Lower leg skin (tissue), 4 donors: ENCODE measurements at regions not wholly inside any gene's neighbourhood (a gene's known extent, or its start where the extent isn't known, plus 50 kb on each side); places are given as distances from the start of the nearest gene placed in this dataset.

Experiments
- DNase-seq, 2 donors: peaks; one replicate each; pipeline ENCODE4 v3.0.0-alpha.2; 2019; ENCODE audit warnings: low spot score in 2 of 2
- H3K4me3 ChIP-seq: fragments of 200-600 bp; sonication (generic); 2 replicates; pipeline ENCODE4 v1.5.1; 2017; ENCODE audit warnings: mild to moderate bottlenecking, low read depth; ENCODE audit not compliant: poor library complexity, severe bottlenecking
- CTCF ChIP-seq, 3 donors: fragments of 450-650 bp; IDR thresholded peaks; one replicate each; pipeline ENCODE4 v1.5.1; 2016; ENCODE audit warnings: antibody characterized with exemption in 3 of 3, mild to moderate bottlenecking in 3 of 3, moderate library complexity in 2 of 3
- POLR2A ChIP-seq, 2 donors: fragments of 450-650 bp; IDR thresholded peaks; one replicate each; pipeline ENCODE4 v1.6.1; 2016 to 2017; ENCODE audit warnings: antibody characterized with exemption in 2 of 2, mild to moderate bottlenecking in 1 of 2, moderate library complexity in 1 of 2
- WGBS, 2 donors: methylation state at CpG; one replicate each; pipeline ENCODE4 v1.1.5; 2018; 5-methylcytosine and 5-hydroxymethylcytosine counted together
- intact Hi-C: fragments of 100-400 bp; cut with DNase I; formaldehyde crosslinking; loops from one replicate; pipeline ENCODE4 v1.15.0; 2023; ENCODE audit warnings: low total_unique reads

GRCh38 chr14:57091030-57091608 lies 177.6 kb downstream of the EXOC5 start:
- intact Hi-C loops, result no loop called here
- DNase-seq, result no peak
- no peak for TF ChIP-seq POLR2A (IDR thresholded peaks at IDR 0.05)
- no peak for TF ChIP-seq CTCF (IDR thresholded peaks at IDR 0.05)
- no peak overlapping the region for H3K4me3 ChIP-seq
- 80 to 82% methylated on average over 13 of the region's 13 CpGs for WGBS, 2 donors

- WGBS, 2 donors, result 16 to 26% methylated on average over 2 of the region's 2 CpGs
- no peak overlapping the region for H3K4me3 ChIP-seq
- intact Hi-C loops, result no loop called here
- no peak for TF ChIP-seq POLR2A (IDR thresholded peaks at IDR 0.05)
- TF ChIP-seq CTCF (IDR thresholded peaks at IDR 0.05), result no peak
- no peak for DNase-seq
Measured at GRCh38 chr14:57089901-57090300, 178.8 kb downstream of the EXOC5 start.

GRCh38 chr14:57087841-57088240 lies 180.9 kb downstream of the EXOC5 start:
- no peak overlapping the region for H3K4me3 ChIP-seq
- WGBS, 2 donors, result 81 to 82% methylated on average over 2 of the region's 2 CpGs
- DNase-seq, result no peak
- TF ChIP-seq CTCF (IDR thresholded peaks at IDR 0.05), result no peak
- TF ChIP-seq POLR2A (IDR thresholded peaks at IDR 0.05), result no peak
- intact Hi-C loops, result no loop called here

- DNase-seq, result no peak
- TF ChIP-seq POLR2A (IDR thresholded peaks at IDR 0.05) (no peak), CTCF (IDR thresholded peaks at IDR 0.05) (no peak)
- intact Hi-C loops, result no loop called here
- H3K4me3 ChIP-seq, result no peak overlapping the region
- 77 to 86% methylated on average over 7 of the region's 7 CpGs for WGBS, 2 donors
Measured at GRCh38 chr14:57086271-57087162, 182.2 kb downstream of the EXOC5 start.

- intact Hi-C loops, result no loop called here
- no peak overlapping the region for H3K4me3 ChIP-seq
- WGBS, 2 donors, result 52 to 85% methylated on average over 3 of the region's 3 CpGs
- TF ChIP-seq POLR2A (IDR thresholded peaks at IDR 0.05), result no peak
- TF ChIP-seq CTCF (IDR thresholded peaks at IDR 0.05), result no peak
- DNase-seq, result no peak
Measured at GRCh38 chr14:57085801-57086200, 182.9 kb downstream of the EXOC5 start.
